HG03378 (cell line): ENCODE measurements at regions not wholly inside any gene's neighbourhood (a gene's known extent, or its start where the extent isn't known, plus 50 kb on each side); places are given as distances from the start of the nearest gene placed in this dataset.
"Not testable (repeated sequence)": the region's sequence is repeated elsewhere in the genome, so short reads cannot be mapped to it uniquely, and the experiment has no call there.

Experiments used
- ATAC-seq: cut with Tn5 transposase; IDR thresholded peaks from one replicate; pipeline ENCODE4 v1.9.1; 2021; ENCODE audit warnings: mild to moderate bottlenecking, moderate library complexity; ENCODE audit not compliant: unreplicated experiment

GRCh38 chr10:23869548-23869947 is 339.4 kb upstream of the KIAA1217 start:
- no peak for ATAC-seq

GRCh38 chr10:23869996-23870395 is 338.9 kb upstream of the KIAA1217 start:
- no peak for ATAC-seq

GRCh38 chr10:23870651-23871610 is 338.0 kb upstream of the KIAA1217 start:
- no peak for ATAC-seq

GRCh38 chr10:23872290-23872689 is 336.6 kb upstream of the KIAA1217 start:
- ATAC-seq = no peak

- no peak for ATAC-seq
Measured at GRCh38 chr10:23877791-23878320, 331.1 kb upstream of the KIAA1217 start.

GRCh38 chr10:23884670-23885069 is 324.3 kb upstream of the KIAA1217 start:
- no peak for ATAC-seq

- no peak for ATAC-seq
Measured at GRCh38 chr10:23885853-23886252, 323.1 kb upstream of the KIAA1217 start.

- ATAC-seq = no peak
Measured at GRCh38 chr10:23886355-23886754, 322.6 kb upstream of the KIAA1217 start.

- no peak for ATAC-seq
Measured at GRCh38 chr10:23891301-23891700, 317.6 kb upstream of the KIAA1217 start.

GRCh38 chr10:23892296-23892695 is 316.6 kb upstream of the KIAA1217 start:
- ATAC-seq = no peak

- no peak for ATAC-seq
Measured at GRCh38 chr10:23897267-23897666, 311.7 kb upstream of the KIAA1217 start.

GRCh38 chr10:23897861-23898260 is 311.1 kb upstream of the KIAA1217 start:
- no peak for ATAC-seq

GRCh38 chr10:23899166-23899565 is 309.8 kb upstream of the KIAA1217 start:
- ATAC-seq = no peak

GRCh38 chr10:23910291-23910690 is 298.6 kb upstream of the KIAA1217 start:
- ATAC-seq = no peak

- no peak for ATAC-seq
Measured at GRCh38 chr10:23912884-23913404, 296.0 kb upstream of the KIAA1217 start.

GRCh38 chr10:23914641-23915040 is 294.3 kb upstream of the KIAA1217 start:
- no peak for ATAC-seq

GRCh38 chr10:23917251-23917840 is 291.6 kb upstream of the KIAA1217 start:
- ATAC-seq = no peak

- no peak for ATAC-seq
Measured at GRCh38 chr10:23918090-23918723, 290.7 kb upstream of the KIAA1217 start.

- ATAC-seq = no peak
Measured at GRCh38 chr10:23918839-23919238, 290.1 kb upstream of the KIAA1217 start.

GRCh38 chr10:23927576-23928325 is 281.2 kb upstream of the KIAA1217 start:
- no peak for ATAC-seq

GRCh38 chr10:23934023-23934422 is 274.9 kb upstream of the KIAA1217 start:
- ATAC-seq = not testable (repeated sequence)
